ENCODE measurements at regions not wholly inside any gene's neighbourhood (a gene's known extent, or its start where the extent isn't known, plus 50 kb on each side); places are given as distances from the start of the nearest gene placed in this dataset.

- Histone ChIP-seq H3K18ac (ENCODE audit: low read depth, low read length) (no peak overlapping the region), H2AK5ac (ENCODE audit: low read depth, low read length) (no peak overlapping the region), H3K4ac (ENCODE audit: low read depth, low read length) (no peak overlapping the region), H3K9me1 (ENCODE audit: insufficient read depth, low read length) (no peaks in the 10 kb centered on the region), H3K79me1 (ENCODE audit: low read depth in 1 of 2, low read length in 2 of 2) (no peaks in the 10 kb centered on the region), H2AFZ (replicated peaks; ENCODE audit: low read length, poor library complexity) (no peak overlapping the region), H3K9ac (ENCODE audit: low read depth, low read length) (no peak overlapping the region), H4K8ac (ENCODE audit: low read depth in 2 of 2, low read length in 2 of 2) (no peak overlapping the region), H3K27ac (ENCODE audit: insufficient read depth, low read length) (no peak overlapping the region), H3K9me3 (ENCODE audit: control insufficient read depth, insufficient read depth, low read length) (peaks cover 21% of the 10 kb centered on the region), H3K4me1 (ENCODE audit: control insufficient read depth, insufficient read depth, low read length) (no peaks in the 10 kb centered on the region), H4K20me1 (ENCODE audit: insufficient read depth, low read length) (no peaks in the 10 kb centered on the region), H3K36me3 (ENCODE audit: control insufficient read depth, insufficient read depth, low read length) (no peaks in the 10 kb centered on the region), H2BK15ac (ENCODE audit: low read depth, low read length) (no peak overlapping the region), H2BK20ac (ENCODE audit: low read depth, low read length) (no peak overlapping the region), H2BK5ac (ENCODE audit: low read depth, low read length, poor library complexity, severe bottlenecking) (no peak overlapping the region), H4K91ac (ENCODE audit: insufficient read depth, low read depth, low read length) (no peak overlapping the region), H4K5ac (ENCODE audit: low read depth, low read length) (no peak overlapping the region), H3K27me3 (ENCODE audit: control insufficient read depth, insufficient read depth, low read length) (no peaks in the 10 kb centered on the region), H2AK9ac (replicated peaks; ENCODE audit: low read depth, low read length, poor library complexity) (no peak overlapping the region), H3K14ac (replicated peaks; ENCODE audit: low read depth, low read length) (no peak overlapping the region), H3K4me3 (ENCODE audit: insufficient read depth, low read depth, low read length) (no peak overlapping the region), H3K56ac (ENCODE audit: extremely low read depth, insufficient read depth, low read length) (no peak overlapping the region), H3K23ac (ENCODE audit: low read depth, low read length) (no peak overlapping the region), H3K4me2 (ENCODE audit: low read depth, low read length) (no peak overlapping the region), H2BK120ac (ENCODE audit: low read depth, low read length) (no peak overlapping the region)
- in situ Hi-C loops (cut with MboI; ENCODE audit: low sequenced_read_pairs): no loop called here
- dilution Hi-C loops (cut with HindIII; ENCODE audit: low sequenced_read_pairs, unreplicated experiment): no loop called here
- POLR2A ChIA-PET (ENCODE audit: unreplicated experiment): no interaction called here
- intact Hi-C loops (cut with micrococcal nuclease): no loop called here
- WGBS, 2 experiments (ENCODE audit: extremely low coverage in 2 of 2, insufficient read length in 1 of 2): 60% methylated on average over 2 of the region's 12 CpGs; no CpG with 5 or more reads in 1 of the 2 experiments
- TF ChIP-seq RFX5 (IDR thresholded peaks at IDR 0.05; ENCODE audit: low read depth, low read length) (no peak), ELK1 (IDR thresholded peaks at IDR 0.05; ENCODE audit: borderline replicate concordance, low read depth, low read length) (no peak), MAFK (IDR thresholded peaks at IDR 0.05; ENCODE audit: low read depth, low read length) (no peak), MAZ (IDR thresholded peaks at IDR 0.05; ENCODE audit: borderline replicate concordance, low read depth, low read length) (no peak), CTCF (conservative IDR thresholded peaks at IDR 0.05; ENCODE audit: low read depth, low read length) (no peak), SMC3 (IDR thresholded peaks at IDR 0.05; ENCODE audit: low read depth, low read length) (no peak)
- BruUV-seq (replicated peaks): no TSS peak
- no peak for DNase-seq
- ATAC-seq (ENCODE audit: low read depth): no peak
- CTCF ChIA-PET: no interaction called here
These were observed 501.2 kb downstream of the SHISA9 start for GRCh38 chr16:13402601-13403000.

Data from IMR-90 (cell line).